ENCODE measurements at regions not wholly inside any gene's neighbourhood (a gene's known extent, or its start where the extent isn't known, plus 50 kb on each side); places are given as distances from the start of the nearest gene placed in this dataset.

DNA sequence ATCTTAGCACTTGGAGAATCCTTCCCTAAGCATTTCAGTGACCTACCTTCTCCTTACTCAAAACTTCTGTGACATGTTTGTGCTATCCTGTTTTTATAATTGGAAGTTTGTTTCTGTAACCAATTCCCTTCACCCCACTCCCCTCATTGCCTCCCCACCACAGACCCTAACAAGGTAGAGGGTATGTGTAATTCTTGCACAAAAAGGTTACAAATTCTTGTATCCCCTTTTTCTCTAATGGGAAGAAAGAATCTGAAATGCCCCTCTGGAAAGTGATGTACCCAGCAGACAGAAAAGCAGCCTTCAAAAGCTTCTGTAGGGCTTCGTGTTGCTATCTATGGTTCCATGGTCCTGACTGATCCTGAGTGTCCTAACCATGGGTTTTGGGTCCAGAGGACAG is 111.7 kb upstream of the TMEM170B start:
- TF ChIP-seq, protein P1, sequence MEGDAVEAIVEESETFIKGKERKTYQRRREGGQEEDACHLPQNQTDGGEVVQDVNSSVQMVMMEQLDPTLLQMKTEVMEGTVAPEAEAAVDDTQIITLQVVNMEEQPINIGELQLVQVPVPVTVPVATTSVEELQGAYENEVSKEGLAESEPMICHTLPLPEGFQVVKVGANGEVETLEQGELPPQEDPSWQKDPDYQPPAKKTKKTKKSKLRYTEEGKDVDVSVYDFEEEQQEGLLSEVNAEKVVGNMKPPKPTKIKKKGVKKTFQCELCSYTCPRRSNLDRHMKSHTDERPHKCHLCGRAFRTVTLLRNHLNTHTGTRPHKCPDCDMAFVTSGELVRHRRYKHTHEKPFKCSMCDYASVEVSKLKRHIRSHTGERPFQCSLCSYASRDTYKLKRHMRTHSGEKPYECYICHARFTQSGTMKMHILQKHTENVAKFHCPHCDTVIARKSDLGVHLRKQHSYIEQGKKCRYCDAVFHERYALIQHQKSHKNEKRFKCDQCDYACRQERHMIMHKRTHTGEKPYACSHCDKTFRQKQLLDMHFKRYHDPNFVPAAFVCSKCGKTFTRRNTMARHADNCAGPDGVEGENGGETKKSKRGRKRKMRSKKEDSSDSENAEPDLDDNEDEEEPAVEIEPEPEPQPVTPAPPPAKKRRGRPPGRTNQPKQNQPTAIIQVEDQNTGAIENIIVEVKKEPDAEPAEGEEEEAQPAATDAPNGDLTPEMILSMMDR (IDR thresholded peaks at IDR 0.05; ENCODE audit: insufficient read depth, low read length, poor library complexity, severe bottlenecking): no peak
- no peak for TF ChIP-seq EZH2phosphoT487 (conservative IDR thresholded peaks at IDR 0.05; ENCODE audit: low read length)

All from SU-DHL-6 (cell line).